ENCODE measurements at regions not wholly inside any gene's neighbourhood (a gene's known extent, or its start where the extent isn't known, plus 50 kb on each side); places are given as distances from the start of the nearest gene placed in this dataset.

- Histone ChIP-seq H3K9me3 (ENCODE audit: control insufficient read depth, insufficient read depth, low read length) (no peaks in the 10 kb centered on the region), H3K9me2 (replicated peaks; ENCODE audit: control insufficient read depth, low read length) (no peaks in the 10 kb centered on the region), H3K27me3 (ENCODE audit: control insufficient read depth, low read length) (peaks cover 14% of the 10 kb centered on the region), H3F3A (ENCODE audit: control insufficient read depth, insufficient read depth) (no peaks in the 10 kb centered on the region), H3K4me2 (ENCODE audit: low read length) (no peak overlapping the region), H3K27ac (ENCODE audit: low read depth, low read length) (no peak overlapping the region), H3K4me1 (ENCODE audit: control insufficient read depth, low read length) (no peaks in the 10 kb centered on the region), H3K36me3 (ENCODE audit: control insufficient read depth, low read length) (no peaks in the 10 kb centered on the region), H3K4me3 (ENCODE audit: low read length) (no peak overlapping the region), H3K79me2 (ENCODE audit: control insufficient read depth, low read length) (no peaks in the 10 kb centered on the region), H4K20me1 (ENCODE audit: control insufficient read depth, insufficient read depth, low read depth, low read length) (no peaks in the 10 kb centered on the region)
- no peak for TF ChIP-seq CTCF (IDR thresholded peaks at IDR 0.05; ENCODE audit: low read depth, low read length, poor library complexity, severe bottlenecking)
- TF ChIP-seq EZH2phosphoT487 (IDR thresholded peaks at IDR 0.05; ENCODE audit: borderline replicate concordance, low read length): no peak
Measured at GRCh38 chr5:73233461-73234203, 60.6 kb downstream of the TMEM174 start.

DNA sequence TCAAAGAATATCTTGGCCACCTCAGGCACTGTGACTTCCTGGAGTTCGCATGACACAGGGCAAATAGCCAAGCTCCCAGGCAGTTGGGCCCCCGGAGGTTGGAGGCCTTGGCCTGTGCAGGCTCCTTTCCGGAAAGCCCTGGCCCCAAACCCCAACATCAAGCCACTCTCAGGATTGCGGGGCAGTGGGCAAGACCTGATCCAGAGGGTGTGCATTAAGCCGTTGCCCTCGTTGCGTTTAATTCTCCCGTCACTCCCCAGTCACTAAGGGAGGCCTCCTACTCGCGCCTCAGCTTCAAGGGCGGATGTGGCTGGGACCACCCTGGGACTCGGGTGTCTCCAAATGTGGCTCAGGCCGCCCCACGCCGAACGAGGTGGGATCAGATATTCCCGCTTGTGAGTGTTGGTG lies 60.1 kb downstream of the TMEM174 start:
- peaks cover 14% of the 10 kb centered on the region for H3K27me3 ChIP-seq (ENCODE audit: control insufficient read depth, low read length)
- H3K4me3 ChIP-seq (ENCODE audit: low read length): no peak overlapping the region
- no peaks in the 10 kb centered on the region for H3K79me2 ChIP-seq (ENCODE audit: control insufficient read depth, low read length)
- H3K9me3 ChIP-seq (ENCODE audit: control insufficient read depth, insufficient read depth, low read length): no peaks in the 10 kb centered on the region
- TF ChIP-seq EZH2phosphoT487 (IDR thresholded peaks at IDR 0.05; ENCODE audit: borderline replicate concordance, low read length) (no peak), CTCF (IDR thresholded peaks at IDR 0.05; ENCODE audit: low read depth, low read length, poor library complexity, severe bottlenecking) (no peak)
- no peaks in the 10 kb centered on the region for H3K9me2 ChIP-seq (replicated peaks; ENCODE audit: control insufficient read depth, low read length)
- no peaks in the 10 kb centered on the region for H4K20me1 ChIP-seq (ENCODE audit: control insufficient read depth, insufficient read depth, low read depth, low read length)
- no peaks in the 10 kb centered on the region for H3F3A ChIP-seq (ENCODE audit: control insufficient read depth, insufficient read depth)
- H3K4me1 ChIP-seq (ENCODE audit: control insufficient read depth, low read length): no peaks in the 10 kb centered on the region
- no peak overlapping the region for H3K27ac ChIP-seq (ENCODE audit: low read depth, low read length)
- H3K36me3 ChIP-seq (ENCODE audit: control insufficient read depth, low read length): no peaks in the 10 kb centered on the region
- H3K4me2 ChIP-seq (ENCODE audit: low read length): no peak overlapping the region

DNA sequence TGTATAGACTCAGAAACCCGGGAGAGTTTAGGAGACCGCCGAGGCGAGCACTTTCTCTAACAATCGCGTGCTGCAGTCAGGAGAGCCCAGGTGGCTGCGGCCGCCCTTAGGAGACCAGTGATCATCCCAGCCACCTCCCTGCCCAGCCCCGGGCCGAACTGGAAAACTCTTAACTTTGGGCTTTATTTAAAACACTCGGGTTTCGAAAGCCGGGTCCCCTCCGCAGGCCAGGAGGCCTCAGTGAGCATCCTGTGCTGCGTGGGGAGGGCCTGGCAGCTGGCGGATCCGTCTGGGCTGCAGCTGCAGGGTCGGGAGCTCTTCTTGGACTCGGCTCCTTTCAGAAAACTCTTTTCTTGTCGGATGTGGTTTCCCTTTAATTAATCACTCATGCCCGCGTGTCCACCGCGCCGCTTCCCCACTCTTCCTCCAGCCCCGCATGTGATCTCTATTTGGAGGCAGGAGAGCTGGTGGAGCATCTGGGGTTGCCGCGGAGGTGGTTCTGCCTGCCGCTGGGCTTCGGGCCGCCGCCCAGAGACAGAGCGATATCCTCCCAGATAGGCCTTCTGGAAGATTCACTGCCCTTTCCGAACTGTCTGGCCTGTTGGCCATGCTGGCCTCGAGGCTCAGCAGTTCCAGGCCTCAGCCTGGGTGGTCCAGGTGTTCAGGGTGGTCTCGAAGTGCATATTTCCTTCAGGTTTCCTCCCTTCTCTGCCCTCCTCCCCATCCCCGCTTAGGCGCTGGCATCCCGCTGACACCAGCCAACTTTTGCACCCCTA lies 59.5 kb downstream of the TMEM174 start:
- H3K4me1 ChIP-seq (ENCODE audit: control insufficient read depth, low read length): no peaks in the 10 kb centered on the region
- H3K79me2 ChIP-seq (ENCODE audit: control insufficient read depth, low read length): no peaks in the 10 kb centered on the region
- H3F3A ChIP-seq (ENCODE audit: control insufficient read depth, insufficient read depth): no peaks in the 10 kb centered on the region
- H3K4me2 ChIP-seq (ENCODE audit: low read length): no peak overlapping the region
- no peaks in the 10 kb centered on the region for H3K9me2 ChIP-seq (replicated peaks; ENCODE audit: control insufficient read depth, low read length)
- no peak overlapping the region for H3K4me3 ChIP-seq (ENCODE audit: low read length)
- no peak overlapping the region for H3K27ac ChIP-seq (ENCODE audit: low read depth, low read length)
- H3K36me3 ChIP-seq (ENCODE audit: control insufficient read depth, low read length): no peaks in the 10 kb centered on the region
- peaks cover 14% of the 10 kb centered on the region for H3K27me3 ChIP-seq (ENCODE audit: control insufficient read depth, low read length)
- no peaks in the 10 kb centered on the region for H4K20me1 ChIP-seq (ENCODE audit: control insufficient read depth, insufficient read depth, low read depth, low read length)
- no peak for TF ChIP-seq EZH2phosphoT487 (IDR thresholded peaks at IDR 0.05; ENCODE audit: borderline replicate concordance, low read length)
- TF ChIP-seq CTCF (IDR thresholded peaks at IDR 0.05; ENCODE audit: low read depth, low read length, poor library complexity, severe bottlenecking): no peak
- no peaks in the 10 kb centered on the region for H3K9me3 ChIP-seq (ENCODE audit: control insufficient read depth, insufficient read depth, low read length)
